ENCODE measurements at regions not wholly inside any gene's neighbourhood (a gene's known extent, or its start where the extent isn't known, plus 50 kb on each side); places are given as distances from the start of the nearest gene placed in this dataset.

DNA sequence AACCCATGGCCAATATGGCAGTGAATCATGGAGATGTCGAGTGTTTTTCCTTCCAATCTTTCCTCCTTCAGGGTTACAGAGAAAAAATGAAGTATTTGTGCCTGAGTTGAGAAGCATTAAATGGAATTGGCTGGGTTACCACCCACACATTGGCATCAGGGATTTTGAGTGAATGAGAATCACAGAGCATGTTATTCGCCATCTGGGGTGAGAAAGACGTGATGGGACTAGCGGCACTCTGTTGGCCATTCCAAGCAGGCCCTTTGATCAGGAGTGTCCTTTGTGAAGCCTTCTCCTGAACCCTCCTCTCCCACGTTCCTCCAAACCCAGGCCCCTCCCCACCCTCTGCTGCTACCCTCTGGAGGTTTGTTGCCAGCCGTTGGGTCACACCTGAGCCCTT lies 84.2 kb upstream of the PCDH8 start:
- ChIA-PET POLR2A (no interaction called here), CTCF (no interaction called here)
- H3K27me3 Mint-ChIP-seq = peaks cover 3% of the 10 kb centered on the region
- no peaks in the 10 kb centered on the region for H3K4me1 Mint-ChIP-seq
- H3K27ac Mint-ChIP-seq = no peak overlapping the region
- DNase-seq (no peak), ATAC-seq (ENCODE audit: low read depth) (no peak)
- no peak overlapping the region for H3K4me3 Mint-ChIP-seq
- intact Hi-C loops (cut with micrococcal nuclease) = no loop called here
- H3K9me3 Mint-ChIP-seq = no peaks in the 10 kb centered on the region
- H3K36me3 Mint-ChIP-seq (ENCODE audit: low read depth) = no peaks in the 10 kb centered on the region
- TF ChIP-seq, protein P1, sequence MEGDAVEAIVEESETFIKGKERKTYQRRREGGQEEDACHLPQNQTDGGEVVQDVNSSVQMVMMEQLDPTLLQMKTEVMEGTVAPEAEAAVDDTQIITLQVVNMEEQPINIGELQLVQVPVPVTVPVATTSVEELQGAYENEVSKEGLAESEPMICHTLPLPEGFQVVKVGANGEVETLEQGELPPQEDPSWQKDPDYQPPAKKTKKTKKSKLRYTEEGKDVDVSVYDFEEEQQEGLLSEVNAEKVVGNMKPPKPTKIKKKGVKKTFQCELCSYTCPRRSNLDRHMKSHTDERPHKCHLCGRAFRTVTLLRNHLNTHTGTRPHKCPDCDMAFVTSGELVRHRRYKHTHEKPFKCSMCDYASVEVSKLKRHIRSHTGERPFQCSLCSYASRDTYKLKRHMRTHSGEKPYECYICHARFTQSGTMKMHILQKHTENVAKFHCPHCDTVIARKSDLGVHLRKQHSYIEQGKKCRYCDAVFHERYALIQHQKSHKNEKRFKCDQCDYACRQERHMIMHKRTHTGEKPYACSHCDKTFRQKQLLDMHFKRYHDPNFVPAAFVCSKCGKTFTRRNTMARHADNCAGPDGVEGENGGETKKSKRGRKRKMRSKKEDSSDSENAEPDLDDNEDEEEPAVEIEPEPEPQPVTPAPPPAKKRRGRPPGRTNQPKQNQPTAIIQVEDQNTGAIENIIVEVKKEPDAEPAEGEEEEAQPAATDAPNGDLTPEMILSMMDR (IDR thresholded peaks at IDR 0.05) = no peak

DNA sequence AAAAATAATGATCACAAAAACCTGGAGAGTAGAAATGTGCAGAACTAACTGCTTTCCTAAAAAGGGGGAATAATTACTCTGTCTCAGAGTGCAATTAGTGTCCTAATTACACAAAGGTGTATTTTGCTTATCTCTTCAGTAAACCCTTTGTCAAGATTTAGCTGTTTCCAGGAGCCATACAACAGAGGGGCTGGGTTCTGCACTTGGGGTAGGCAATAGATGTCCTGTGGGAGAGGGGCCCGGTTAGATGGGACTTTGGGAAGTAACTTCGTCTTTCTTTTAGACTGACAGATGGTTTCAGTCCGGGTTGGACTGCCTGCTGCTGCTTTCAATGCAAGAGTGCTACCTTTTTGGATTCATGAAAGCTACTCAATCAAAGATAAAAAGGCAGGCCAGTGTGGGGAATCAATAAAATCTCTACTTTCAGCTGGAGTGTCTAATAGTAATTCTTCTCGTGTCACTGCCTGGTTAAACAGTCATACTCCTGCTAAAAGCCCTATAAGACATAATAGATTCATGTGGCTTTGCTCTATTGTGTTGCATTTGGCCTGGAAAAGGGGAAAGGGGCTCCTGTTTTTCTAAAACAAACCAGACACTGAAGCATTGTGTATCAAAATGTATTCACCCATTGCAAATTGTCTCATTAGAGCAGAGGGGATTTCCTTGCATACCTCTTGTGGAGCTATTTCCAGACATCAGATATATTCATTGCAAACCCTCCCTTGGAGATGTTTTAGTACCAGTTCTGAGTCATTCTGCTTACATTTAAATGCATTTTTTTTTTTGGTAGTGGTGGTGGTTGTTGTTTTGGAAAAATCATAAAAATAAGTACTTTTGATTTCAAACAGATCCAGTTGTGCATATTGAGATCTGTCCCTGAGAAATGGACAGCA lies 83.3 kb upstream of the PCDH8 start:
- Mint-ChIP-seq H3K36me3 (ENCODE audit: low read depth) (no peaks in the 10 kb centered on the region), H3K27ac (no peak overlapping the region), H3K4me3 (no peak overlapping the region), H3K9me3 (no peaks in the 10 kb centered on the region), H3K27me3 (peaks cover 3% of the 10 kb centered on the region), H3K4me1 (no peaks in the 10 kb centered on the region)
- TF ChIP-seq, protein P1 (IDR thresholded peaks at IDR 0.05) = no peak
- ChIA-PET CTCF (no interaction called here), POLR2A (no interaction called here)
- intact Hi-C loops (cut with micrococcal nuclease) = no loop called here
- DNase-seq (no peak), ATAC-seq (ENCODE audit: low read depth) (no peak)

DNA sequence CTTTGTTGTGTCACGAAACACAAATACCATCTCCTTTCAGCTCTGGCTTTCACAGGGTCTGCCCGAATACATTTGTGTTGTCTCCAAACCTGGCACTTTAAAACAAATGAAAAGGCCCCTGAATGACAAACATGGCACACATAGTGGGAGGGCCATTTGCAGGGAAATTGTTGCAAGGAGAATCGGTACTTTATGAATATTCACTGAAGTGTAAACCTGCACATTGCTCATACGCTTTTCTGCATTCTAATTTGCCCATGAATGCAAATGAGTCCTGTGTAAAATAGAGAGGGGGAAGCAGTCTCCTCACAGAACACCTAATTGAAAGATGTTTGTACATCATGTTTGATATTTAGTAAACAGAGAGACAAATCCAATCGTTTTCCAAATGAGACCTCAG lies 82.7 kb upstream of the PCDH8 start:
- Mint-ChIP-seq H3K36me3 (ENCODE audit: low read depth) (no peaks in the 10 kb centered on the region), H3K4me1 (no peaks in the 10 kb centered on the region), H3K27ac (no peak overlapping the region), H3K4me3 (no peak overlapping the region), H3K27me3 (peaks cover 3% of the 10 kb centered on the region), H3K9me3 (no peaks in the 10 kb centered on the region)
- DNase-seq = no peak
- ChIA-PET POLR2A (no interaction called here), CTCF (no interaction called here)
- TF ChIP-seq, protein P1 (IDR thresholded peaks at IDR 0.05) = no peak
- intact Hi-C loops (cut with micrococcal nuclease) = no loop called here
- ATAC-seq (ENCODE audit: low read depth) = no peak

GRCh38 chr13:52929846-52930245 lies 81.4 kb upstream of the PCDH8 start:
- H3K27me3 Mint-ChIP-seq = peaks cover 3% of the 10 kb centered on the region
- H3K4me1 Mint-ChIP-seq = no peaks in the 10 kb centered on the region
- ChIA-PET POLR2A (no interaction called here), CTCF (no interaction called here)
- ATAC-seq (ENCODE audit: low read depth) (no peak), DNase-seq (no peak)
- intact Hi-C loops (cut with micrococcal nuclease) = no loop called here
- H3K9me3 Mint-ChIP-seq = no peaks in the 10 kb centered on the region
- H3K4me3 Mint-ChIP-seq = no peak overlapping the region
- H3K27ac Mint-ChIP-seq = no peak overlapping the region
- H3K36me3 Mint-ChIP-seq (ENCODE audit: low read depth) = no peaks in the 10 kb centered on the region
- TF ChIP-seq, protein P1 (IDR thresholded peaks at IDR 0.05) = no peak

- intact Hi-C loops (cut with micrococcal nuclease) = no loop called here
- POLR2A ChIA-PET = no interaction called here
- peaks cover 8% of the 10 kb centered on the region for H3K27me3 Mint-ChIP-seq
- no peaks in the 10 kb centered on the region for H3K36me3 Mint-ChIP-seq (ENCODE audit: low read depth)
- TF ChIP-seq, protein P1 (IDR thresholded peaks at IDR 0.05) = no peak
- H3K4me1 Mint-ChIP-seq = peaks cover under 1% of the 10 kb centered on the region
- CTCF ChIA-PET = no interaction called here
- H3K9me3 Mint-ChIP-seq = no peaks in the 10 kb centered on the region
- no peak for ATAC-seq (ENCODE audit: low read depth)
- H3K27ac Mint-ChIP-seq = no peak overlapping the region
- no peak overlapping the region for H3K4me3 Mint-ChIP-seq
- no peak for DNase-seq
Observed at GRCh38 chr13:52926971-52927370, 78.5 kb upstream of the PCDH8 start.
